ENCODE measurements at regions not wholly inside any gene's neighbourhood (a gene's known extent, or its start where the extent isn't known, plus 50 kb on each side); places are given as distances from the start of the nearest gene placed in this dataset.
"Not testable (repeated sequence)": the region's sequence is repeated elsewhere in the genome, so short reads cannot be mapped to it uniquely, and the experiment has no call there.

- no peak for DNase-seq
Measured at GRCh38 chr3:145370870-145371269, 790.1 kb downstream of the PLOD2 start.

- DNase-seq, result no peak
Measured at GRCh38 chr3:145377301-145377700, 783.7 kb downstream of the PLOD2 start.

- no peak for DNase-seq
Measured at GRCh38 chr3:145383416-145383815, 777.6 kb downstream of the PLOD2 start.

GRCh38 chr3:145384307-145384706, 776.7 kb downstream of the PLOD2 start:
- DNase-seq, result no peak

GRCh38 chr3:145387211-145387610, 773.8 kb downstream of the PLOD2 start:
- no peak for DNase-seq

GRCh38 chr3:145395421-145395820, 765.6 kb downstream of the PLOD2 start:
- no peak for DNase-seq

GRCh38 chr3:145411605-145412004, 749.4 kb downstream of the PLOD2 start:
- no peak for DNase-seq

- no peak for DNase-seq
Measured at GRCh38 chr3:145417678-145418077, 743.3 kb downstream of the PLOD2 start.

- no peak for DNase-seq
Measured at GRCh38 chr3:145422556-145422955, 738.4 kb downstream of the PLOD2 start.

- no peak for DNase-seq
Measured at GRCh38 chr3:145427355-145427754, 733.6 kb downstream of the PLOD2 start.

- DNase-seq, result no peak
Measured at GRCh38 chr3:145429546-145429945, 731.4 kb downstream of the PLOD2 start.

- no peak for DNase-seq
Measured at GRCh38 chr3:145448436-145448835, 712.5 kb downstream of the PLOD2 start.

- no peak for DNase-seq
Measured at GRCh38 chr3:145450018-145450682, 710.8 kb downstream of the PLOD2 start.

GRCh38 chr3:145457825-145458552, 703.0 kb downstream of the PLOD2 start:
- no peak for DNase-seq

GRCh38 chr3:145459681-145460080, 701.3 kb downstream of the PLOD2 start:
- DNase-seq, result not testable (repeated sequence)

- no peak for DNase-seq
Measured at GRCh38 chr3:145471976-145472375, 689.0 kb downstream of the PLOD2 start.

- DNase-seq, result not testable (repeated sequence)
Measured at GRCh38 chr3:145482735-145483134, 678.2 kb downstream of the PLOD2 start.

GRCh38 chr3:145483992-145484391, 677.0 kb downstream of the PLOD2 start:
- DNase-seq, result no peak

- no peak for DNase-seq
Measured at GRCh38 chr3:145489011-145489410, 672.0 kb downstream of the PLOD2 start.

GRCh38 chr3:145490088-145491048, 670.6 kb downstream of the PLOD2 start:
- no peak for DNase-seq

GRCh38 chr3:145492456-145492855, 668.5 kb downstream of the PLOD2 start:
- no peak for DNase-seq

GRCh38 chr3:145517416-145517815, 643.6 kb downstream of the PLOD2 start:
- not testable (repeated sequence) for DNase-seq
